Gastrocnemius medialis (tissue), 4 donors: ENCODE measurements at regions not wholly inside any gene's neighbourhood (a gene's known extent, or its start where the extent isn't known, plus 50 kb on each side); places are given as distances from the start of the nearest gene placed in this dataset.
A peak's percentile ranks its signal among the peaks of the same experiment; 100 is the strongest.
"Not testable (repeated sequence)": the region's sequence is repeated elsewhere in the genome, so short reads cannot be mapped to it uniquely, and the experiment has no call there.

Source experiments
- ATAC-seq, 2 donors: fragments of 150-250 bp; one replicate each; pipeline ENCODE4 v1.9.1; 2016
- DNase-seq, 2 donors: peaks; one replicate each; pipeline ENCODE4 v3.0.0-alpha.2; 2019
- H3K27ac ChIP-seq, 4 donors: fragments of 200-600 bp; sonication (generic); 1 replicate in 1 of 4; 2 replicates in 3 of 4; pipeline ENCODE4 v1.5.1; 2016 to 2018; ENCODE audit warnings: mild to moderate bottlenecking in 2 of 4, moderate library complexity in 1 of 4
- H3K27me3 ChIP-seq, 3 donors: fragments of 200-600 bp; sonication (generic) in 2 of 3; 1 replicate in 1 of 3; 2 replicates in 2 of 3; pipeline versions ENCODE4 v1.5.1 to v1.6.0; 2016 to 2019; ENCODE audit warnings: mild to moderate bottlenecking in 1 of 3, moderate library complexity in 1 of 3
- H3K36me3 ChIP-seq, 2 donors: fragments of 200-600 bp; sonication (generic) in 1 of 2; one replicate each; pipeline ENCODE4 v1.5.1; 2017 to 2018
- H3K4me1 ChIP-seq, 2 donors: fragments of 200-600 bp; sonication (generic) in 1 of 2; one replicate each; pipeline ENCODE4 v1.5.1; 2016 to 2017; ENCODE audit warnings: mild to moderate bottlenecking in 2 of 2
- H3K4me3 ChIP-seq, 4 donors: fragments of 200-600 bp; sonication (generic) in 3 of 4; 1 replicate in 1 of 4; 2 replicates in 3 of 4; pipeline ENCODE4 v1.5.1; 2016 to 2019; ENCODE audit warnings: mild to moderate bottlenecking in 2 of 4
- H3K9me3 ChIP-seq, 3 donors: fragments of 200-600 bp; sonication (generic) in 2 of 3; 1 replicate in 1 of 3; 2 replicates in 2 of 3; pipeline ENCODE4 v1.5.1; 2016 to 2019
- POLR2A ChIP-seq, 2 donors: fragments of 450-650 bp; IDR thresholded peaks; one replicate each; pipeline ENCODE4 v1.6.1; 2017; ENCODE audit warnings: antibody characterized with exemption in 2 of 2, mild to moderate bottlenecking in 2 of 2, moderate library complexity in 2 of 2
- in situ Hi-C, 4 donors: fragments of 200-750 bp; cut with MboI; loops; one replicate each; pipeline versions ENCODE4 v1.15.0 to v1.8.0; 2017; ENCODE audit warnings: low sequenced_read_pairs in 4 of 4
- intact Hi-C: fragments of 100-400 bp; cut with DNase I; formaldehyde crosslinking; loops from one replicate; pipeline ENCODE4 v1.15.1; 2023; ENCODE audit warnings: low total_unique reads
- TF ChIP-seq, protein P1 (sequence below), 5 experiments: fragments of 450-650 bp in 3 of 5; fragments of 200-600 bp in 2 of 5; sonication (generic) in 2 of 5; IDR thresholded peaks in 4 of 5; conservative IDR thresholded peaks in 1 of 5; 1 replicate in 4 of 5; 2 replicates in 1 of 5; pipeline ENCODE4 v1.5.1; 2016 to 2019; ENCODE audit warnings: antibody characterized with exemption in 5 of 5, mild to moderate bottlenecking in 3 of 5, moderate library complexity in 3 of 5

- Histone ChIP-seq H3K9me3 (no peaks in the 10 kb centered on the region), H3K36me3 (no peaks in the 10 kb centered on the region), H3K27me3 (peaks cover 7 to 16% (median 16%) of the 10 kb centered on the region in 3 donors), H3K4me3 (peak overlapping the region in 2 of 4 donors; percentile 26 to 55), H3K4me1 (peaks cover 3 to 7% of the 10 kb centered on the region in 2 donors), H3K27ac (no peak overlapping the region)
- intact Hi-C loops: loop anchor here (5.0 kb wide), 1 partner anchor 1290 kb away; no protein-coding TSS in a partner anchor
- ATAC-seq (no peak), DNase-seq (no peak)
- in situ Hi-C loops: no loop called here
- TF ChIP-seq, protein P1, sequence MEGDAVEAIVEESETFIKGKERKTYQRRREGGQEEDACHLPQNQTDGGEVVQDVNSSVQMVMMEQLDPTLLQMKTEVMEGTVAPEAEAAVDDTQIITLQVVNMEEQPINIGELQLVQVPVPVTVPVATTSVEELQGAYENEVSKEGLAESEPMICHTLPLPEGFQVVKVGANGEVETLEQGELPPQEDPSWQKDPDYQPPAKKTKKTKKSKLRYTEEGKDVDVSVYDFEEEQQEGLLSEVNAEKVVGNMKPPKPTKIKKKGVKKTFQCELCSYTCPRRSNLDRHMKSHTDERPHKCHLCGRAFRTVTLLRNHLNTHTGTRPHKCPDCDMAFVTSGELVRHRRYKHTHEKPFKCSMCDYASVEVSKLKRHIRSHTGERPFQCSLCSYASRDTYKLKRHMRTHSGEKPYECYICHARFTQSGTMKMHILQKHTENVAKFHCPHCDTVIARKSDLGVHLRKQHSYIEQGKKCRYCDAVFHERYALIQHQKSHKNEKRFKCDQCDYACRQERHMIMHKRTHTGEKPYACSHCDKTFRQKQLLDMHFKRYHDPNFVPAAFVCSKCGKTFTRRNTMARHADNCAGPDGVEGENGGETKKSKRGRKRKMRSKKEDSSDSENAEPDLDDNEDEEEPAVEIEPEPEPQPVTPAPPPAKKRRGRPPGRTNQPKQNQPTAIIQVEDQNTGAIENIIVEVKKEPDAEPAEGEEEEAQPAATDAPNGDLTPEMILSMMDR (IDR thresholded peaks at IDR 0.05 in 4 of 5, conservative IDR thresholded peaks at IDR 0.05 in 1 of 5): no peak
- TF ChIP-seq POLR2A (IDR thresholded peaks at IDR 0.05): no peak
Observed at GRCh38 chr2:132267105-132267497, 105.3 kb upstream of the ANKRD30BL start.

DNA sequence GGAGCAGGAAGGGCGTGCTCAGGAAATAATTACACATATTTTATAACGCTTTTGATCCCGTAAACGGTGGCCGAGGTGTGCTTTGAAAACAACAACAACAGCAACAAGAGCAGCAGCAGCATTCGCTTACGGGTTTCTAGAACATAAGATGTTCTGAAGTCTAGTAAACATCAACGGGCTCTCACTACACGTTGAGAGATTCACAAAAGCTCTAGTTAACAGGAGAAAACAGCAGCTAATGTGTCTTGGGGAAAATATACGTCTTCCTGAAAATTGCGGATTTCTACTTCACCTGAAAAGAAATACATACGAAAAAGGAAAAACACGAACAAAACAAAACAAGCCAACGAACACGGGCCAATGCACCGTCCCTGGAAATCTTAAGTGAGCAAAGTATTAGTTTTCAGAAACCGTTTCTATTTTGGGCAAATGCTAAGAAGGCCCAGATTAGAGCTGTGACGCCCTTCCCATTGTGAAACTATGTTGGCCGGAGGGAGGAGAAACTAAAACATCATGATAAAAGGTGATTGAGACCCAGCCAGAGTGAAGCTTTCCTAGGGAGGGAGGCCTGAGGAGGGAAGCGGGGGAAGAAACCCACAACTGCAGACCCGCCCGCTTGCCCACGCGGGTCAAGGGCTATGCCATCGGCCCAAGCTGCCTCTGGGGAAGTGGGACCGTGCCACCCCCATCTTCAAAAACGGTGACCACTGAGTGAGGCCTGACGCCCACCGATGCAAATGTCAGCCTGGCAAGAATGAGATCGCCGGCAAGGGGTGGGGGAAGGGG lies 105.9 kb upstream of the ANKRD30BL start:
- peaks cover 7 to 16% (median 16%) of the 10 kb centered on the region in 3 donors for H3K27me3 ChIP-seq
- H3K27ac ChIP-seq, H3K4me1 ChIP-seq, ATAC-seq, in situ Hi-C loops, H3K36me3 ChIP-seq, DNase-seq, H3K9me3 ChIP-seq: not testable (repeated sequence)
- peak overlapping the region; percentile 26 to 55 (median 40) for H3K4me3 ChIP-seq
- intact Hi-C loops: loop anchor here (5.0 kb wide), 1 partner anchor 1290 kb away; no protein-coding TSS in a partner anchor

- DNase-seq, H3K36me3 ChIP-seq, in situ Hi-C loops, ATAC-seq, H3K9me3 ChIP-seq, H3K4me1 ChIP-seq, H3K27ac ChIP-seq: not testable (repeated sequence)
- intact Hi-C loops: loop anchor here (5.0 kb wide), 1 partner anchor 1289 kb away; no protein-coding TSS in a partner anchor
- Histone ChIP-seq H3K27me3 (peaks cover 7 to 16% (median 16%) of the 10 kb centered on the region in 3 donors), H3K4me3 (peak overlapping the region; percentile 26 to 55 (median 40))
- TF ChIP-seq, protein P1 (IDR thresholded peaks at IDR 0.05 in 4 of 5, conservative IDR thresholded peaks at IDR 0.05 in 1 of 5): peak in 4 of 5 experiments; percentile 30 to 55 (median 49)
Observed at GRCh38 chr2:132268284-132268976, 106.7 kb upstream of the ANKRD30BL start.

- Histone ChIP-seq H3K4me3 (no peak overlapping the region), H3K9me3 (no peaks in the 10 kb centered on the region), H3K27me3 (peaks cover 7 to 16% (median 16%) of the 10 kb centered on the region in 3 donors), H3K36me3 (no peaks in the 10 kb centered on the region), H3K27ac (no peak overlapping the region), H3K4me1 (peaks cover 3 to 7% of the 10 kb centered on the region in 2 donors)
- intact Hi-C loops: loop anchor here (5.0 kb wide), 1 partner anchor 1288 kb away; no protein-coding TSS in a partner anchor
- no peak for DNase-seq
- no peak for TF ChIP-seq POLR2A (IDR thresholded peaks at IDR 0.05)
- TF ChIP-seq, protein P1 (IDR thresholded peaks at IDR 0.05 in 4 of 5, conservative IDR thresholded peaks at IDR 0.05 in 1 of 5): no peak
- no peak for ATAC-seq
- in situ Hi-C loops: no loop called here
Observed at GRCh38 chr2:132268977-132269523, 107.3 kb upstream of the ANKRD30BL start.

DNA sequence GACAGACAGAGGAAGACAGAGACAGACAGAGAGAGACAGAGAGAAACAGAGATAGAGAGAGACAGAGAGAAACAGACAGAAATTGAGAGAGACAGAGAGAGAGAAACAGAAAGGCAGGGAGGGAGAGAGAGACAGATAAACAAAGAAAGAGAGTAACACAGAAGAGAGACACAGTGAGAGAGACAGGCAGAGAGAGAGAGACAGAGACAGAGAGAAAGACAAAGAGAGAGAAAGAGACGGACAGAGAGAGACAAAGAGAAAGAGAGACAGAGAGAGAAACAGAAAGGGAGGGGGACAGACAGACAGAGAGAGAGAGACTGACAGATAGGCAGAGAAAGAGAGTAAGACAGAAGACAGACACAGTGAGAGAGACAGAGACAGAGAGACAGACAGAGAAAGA lies 108.5 kb upstream of the ANKRD30BL start:
- intact Hi-C loops: no loop called here
- TF ChIP-seq, protein P1 (IDR thresholded peaks at IDR 0.05 in 4 of 5, conservative IDR thresholded peaks at IDR 0.05 in 1 of 5): no peak
- no peak for TF ChIP-seq POLR2A (IDR thresholded peaks at IDR 0.05)
- in situ Hi-C loops: no loop called here

More for the DNA sequence above, 108.5 kb upstream of the ANKRD30BL start:
- Histone ChIP-seq H3K27me3 (peaks cover 7 to 16% (median 16%) of the 10 kb centered on the region in 3 donors), H3K27ac (no peak overlapping the region), H3K4me1 (peaks cover 3 to 7% of the 10 kb centered on the region in 2 donors), H3K4me3 (no peak overlapping the region), H3K9me3 (no peaks in the 10 kb centered on the region), H3K36me3 (no peaks in the 10 kb centered on the region)
- ATAC-seq (no peak), DNase-seq (no peak)
